Memory B cell (primary cell): ENCODE measurements at regions not wholly inside any gene's neighbourhood (a gene's known extent, or its start where the extent isn't known, plus 50 kb on each side); places are given as distances from the start of the nearest gene placed in this dataset.
"Not testable (repeated sequence)": the region's sequence is repeated elsewhere in the genome, so short reads cannot be mapped to it uniquely, and the experiment has no call there.

Source experiments
- ATAC-seq: fragments of 150-1000 bp; cut with Tn5 transposase; 2 replicates; pipeline ENCODE4 v1.10.0; 2021; ENCODE audit warnings: low read depth, mild to moderate bottlenecking, moderate library complexity
- DNase-seq, 2 donors: peaks; one replicate each; pipeline ENCODE4 v3.0.0; 2022; ENCODE audit warnings: low spot score in 2 of 2
- H3K27ac Mint-ChIP-seq: one replicate; pipeline ENCODE4 v1.8.0; 2022; ENCODE audit warnings: mild to moderate bottlenecking, moderate library complexity, mixed read lengths
- H3K27me3 Mint-ChIP-seq: one replicate; pipeline ENCODE4 v1.8.0; 2022; ENCODE audit warnings: mixed read lengths
- H3K36me3 Mint-ChIP-seq: one replicate; pipeline ENCODE4 v1.8.0; 2022; ENCODE audit warnings: mild to moderate bottlenecking, mixed read lengths
- H3K4me1 Mint-ChIP-seq: one replicate; pipeline ENCODE4 v1.8.0; 2022; ENCODE audit warnings: mixed read lengths
- H3K4me3 Mint-ChIP-seq: one replicate; pipeline ENCODE4 v1.8.0; 2022; ENCODE audit warnings: mild to moderate bottlenecking, moderate library complexity, mixed read lengths
- H3K9me3 Mint-ChIP-seq: one replicate; pipeline ENCODE4 v1.8.0; 2022; ENCODE audit warnings: mixed read lengths

GRCh38 chr7:65503434-65504152 lies 129.9 kb downstream of the ZNF92 start:
- DNase-seq = no peak
- Mint-ChIP-seq H3K9me3 (no peaks in the 10 kb centered on the region), H3K36me3 (no peaks in the 10 kb centered on the region), H3K27me3 (no peaks in the 10 kb centered on the region), H3K27ac (no peak overlapping the region), H3K4me3 (no peak overlapping the region), H3K4me1 (peaks cover 2% of the 10 kb centered on the region)
- no peak for ATAC-seq

GRCh38 chr7:65504504-65505319 lies 131.1 kb downstream of the ZNF92 start:
- H3K9me3 Mint-ChIP-seq, H3K27ac Mint-ChIP-seq: not testable (repeated sequence)

GRCh38 chr7:65505320-65505633 lies 131.6 kb downstream of the ZNF92 start:
- H3K4me3 Mint-ChIP-seq, H3K4me1 Mint-ChIP-seq, ATAC-seq, H3K36me3 Mint-ChIP-seq, H3K9me3 Mint-ChIP-seq, H3K27ac Mint-ChIP-seq, DNase-seq, H3K27me3 Mint-ChIP-seq: not testable (repeated sequence)

More at GRCh38 chr7:65504504-65505319, 131.1 kb downstream of the ZNF92 start:
- H3K4me1 Mint-ChIP-seq, DNase-seq, H3K27me3 Mint-ChIP-seq, H3K4me3 Mint-ChIP-seq, ATAC-seq, H3K36me3 Mint-ChIP-seq: not testable (repeated sequence)

DNA sequence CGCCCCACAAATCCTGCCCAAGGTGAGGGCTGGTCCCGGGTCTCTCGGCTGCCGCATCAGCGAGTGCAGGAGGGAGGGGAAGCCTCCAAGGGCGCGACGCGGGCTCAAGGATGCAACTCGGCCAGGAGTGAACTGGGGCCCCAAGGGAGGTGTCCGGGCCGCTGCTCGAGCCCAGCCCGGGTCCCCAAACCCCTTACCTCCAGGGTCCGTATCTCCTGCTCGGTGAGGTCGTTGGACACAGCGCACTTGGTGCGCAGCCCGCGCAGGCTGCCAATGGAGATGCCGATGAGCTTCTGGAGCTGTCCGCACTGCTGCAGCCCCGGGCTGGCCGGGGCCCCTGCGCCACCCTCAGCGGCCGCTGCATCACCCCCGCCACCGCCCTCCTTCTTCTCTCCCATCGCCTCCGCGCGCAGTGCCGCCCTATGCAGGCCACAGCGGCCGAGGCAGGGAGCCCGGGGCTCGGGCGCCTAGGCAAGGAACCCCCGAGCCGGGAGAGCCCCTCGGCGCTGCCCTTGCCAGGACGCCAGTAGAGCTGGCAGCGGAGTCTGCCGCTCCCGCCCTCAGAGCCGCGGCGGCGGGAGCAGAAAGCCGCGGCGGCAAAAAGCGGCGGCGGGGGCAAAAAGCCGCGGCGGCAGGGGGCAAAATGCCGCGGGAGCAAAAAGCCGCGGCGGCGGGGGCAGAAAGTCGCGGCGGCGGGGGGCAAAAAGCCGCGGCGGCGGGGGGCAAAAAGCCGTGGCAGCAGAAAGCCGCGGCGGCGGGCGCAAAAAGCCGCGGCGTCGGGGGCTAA lies 135.1 kb downstream of the ZNF92 start:
- H3K4me1 Mint-ChIP-seq, H3K27ac Mint-ChIP-seq, H3K36me3 Mint-ChIP-seq, H3K9me3 Mint-ChIP-seq, H3K27me3 Mint-ChIP-seq: not testable (repeated sequence)
- peak; percentile 46 for ATAC-seq
- peak overlapping the region; percentile 70 for H3K4me3 Mint-ChIP-seq
- peak; percentile 14 to 36 for DNase-seq

DNA sequence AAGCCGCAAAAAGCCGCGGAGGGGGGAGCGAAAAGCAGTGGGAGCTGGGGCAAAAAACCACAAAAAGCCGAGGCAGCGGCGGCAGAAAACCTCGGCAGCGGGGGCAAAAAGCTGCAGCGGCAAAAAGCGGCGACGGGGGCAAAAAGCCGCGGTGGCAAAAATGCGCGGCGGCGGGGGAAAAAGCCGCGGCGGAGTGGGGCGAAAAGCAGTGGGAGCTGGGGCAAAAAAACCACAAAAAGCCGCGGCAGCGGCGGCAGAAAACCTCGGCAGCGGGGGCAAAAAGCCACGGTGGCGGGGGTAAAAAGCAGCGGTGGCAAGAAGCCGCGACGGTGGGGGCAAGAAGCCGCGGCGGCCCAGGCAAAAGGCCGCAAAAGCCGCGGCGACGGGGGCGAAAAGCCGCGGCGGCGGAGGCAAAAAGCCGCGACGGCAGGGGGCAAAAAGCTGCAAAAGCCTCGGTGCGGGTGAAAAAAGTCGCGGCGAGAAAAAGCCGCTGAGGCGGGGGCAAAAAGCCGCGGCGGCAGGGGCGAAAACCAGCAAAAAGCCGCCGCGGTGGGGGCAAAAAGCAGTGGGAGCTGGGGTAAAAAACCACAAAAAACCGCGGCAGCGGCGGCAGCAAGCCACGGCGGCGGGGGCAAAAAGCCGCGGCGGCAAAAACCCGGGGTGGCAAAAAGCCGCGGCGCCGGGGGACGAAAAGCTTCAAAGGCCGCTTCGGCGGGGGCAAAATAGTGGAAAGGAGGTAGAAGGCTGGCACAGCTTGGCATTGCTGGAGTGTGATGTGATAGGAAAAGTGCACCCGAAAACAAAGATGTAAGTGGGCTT lies 135.9 kb downstream of the ZNF92 start:
- Mint-ChIP-seq H3K36me3 (no peaks in the 10 kb centered on the region), H3K4me3 (peak overlapping the region; percentile 70), H3K27me3 (peaks cover 11% of the 10 kb centered on the region), H3K4me1 (peaks cover 6% of the 10 kb centered on the region), H3K27ac (no peak overlapping the region), H3K9me3 (no peaks in the 10 kb centered on the region)
- peak; percentile 17 for ATAC-seq
- peak; percentile 11 to 28 for DNase-seq

- not testable (repeated sequence) for H3K27ac Mint-ChIP-seq, DNase-seq, H3K4me1 Mint-ChIP-seq, H3K36me3 Mint-ChIP-seq, H3K9me3 Mint-ChIP-seq, ATAC-seq
- H3K4me3 Mint-ChIP-seq = peak overlapping the region; percentile 70
- H3K27me3 Mint-ChIP-seq = peaks cover 13% of the 10 kb centered on the region
Observed at GRCh38 chr7:65510187-65510538, 136.5 kb downstream of the ZNF92 start.

DNA sequence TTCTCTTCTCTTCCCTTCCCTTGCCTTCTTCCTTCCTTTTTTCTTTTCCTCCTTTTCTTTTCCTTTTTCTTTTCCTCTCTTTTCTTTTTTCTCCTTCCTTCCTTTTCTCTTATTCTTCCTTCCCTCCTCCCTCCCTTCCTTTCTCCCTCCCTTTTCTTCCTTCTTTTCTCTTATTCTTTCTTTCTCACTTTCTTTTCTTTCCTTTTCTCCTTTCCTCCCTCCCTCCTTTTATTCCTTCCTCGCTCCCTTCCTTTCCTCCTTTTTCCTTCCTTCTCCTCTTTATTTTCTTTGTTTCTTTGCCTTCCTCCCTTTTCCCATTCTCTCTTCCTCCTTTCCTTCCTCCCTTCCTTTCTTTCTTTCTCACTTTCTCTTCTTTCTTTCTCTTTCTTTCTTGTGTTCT lies 146.1 kb downstream of the ZNF92 start:
- H3K9me3 Mint-ChIP-seq, H3K27ac Mint-ChIP-seq, H3K4me3 Mint-ChIP-seq, H3K27me3 Mint-ChIP-seq, DNase-seq, H3K4me1 Mint-ChIP-seq, H3K36me3 Mint-ChIP-seq, ATAC-seq: not testable (repeated sequence)

DNA sequence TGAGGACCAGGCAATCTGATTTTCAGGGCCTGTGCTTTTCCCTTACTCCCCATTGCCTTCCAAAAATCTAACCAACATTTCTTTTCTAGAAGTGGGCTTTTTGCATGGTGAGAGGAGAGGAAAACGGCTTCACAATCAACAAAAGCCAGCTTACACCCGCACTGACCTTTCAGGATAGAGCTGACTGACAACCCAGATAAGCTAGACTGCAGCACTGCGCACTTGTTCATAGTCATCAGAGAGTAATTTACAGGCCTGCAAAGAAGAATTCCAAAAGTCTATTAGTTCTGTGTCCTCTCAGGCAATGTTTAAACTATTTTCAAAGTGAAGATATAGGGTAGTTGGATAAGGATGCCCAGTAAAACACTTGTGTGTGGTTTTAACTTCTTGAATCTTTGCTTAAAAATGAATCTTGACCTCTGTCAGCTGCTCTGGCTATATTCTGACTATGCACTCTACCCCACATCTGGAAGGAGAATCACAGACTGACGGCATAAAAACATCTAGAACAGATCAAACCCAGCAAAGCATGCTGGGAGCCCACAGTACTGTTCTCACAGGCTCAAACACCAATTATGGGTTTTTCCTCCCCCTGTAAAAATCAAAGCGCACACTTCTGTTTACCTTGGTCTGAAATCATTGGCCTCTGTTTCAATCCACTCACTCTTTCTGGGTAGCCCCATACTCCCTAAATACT lies 172.0 kb downstream of the ZNF92 start:
- ATAC-seq, H3K27me3 Mint-ChIP-seq, H3K9me3 Mint-ChIP-seq, H3K4me1 Mint-ChIP-seq, H3K27ac Mint-ChIP-seq, H3K36me3 Mint-ChIP-seq, H3K4me3 Mint-ChIP-seq, DNase-seq: not testable (repeated sequence)

DNA sequence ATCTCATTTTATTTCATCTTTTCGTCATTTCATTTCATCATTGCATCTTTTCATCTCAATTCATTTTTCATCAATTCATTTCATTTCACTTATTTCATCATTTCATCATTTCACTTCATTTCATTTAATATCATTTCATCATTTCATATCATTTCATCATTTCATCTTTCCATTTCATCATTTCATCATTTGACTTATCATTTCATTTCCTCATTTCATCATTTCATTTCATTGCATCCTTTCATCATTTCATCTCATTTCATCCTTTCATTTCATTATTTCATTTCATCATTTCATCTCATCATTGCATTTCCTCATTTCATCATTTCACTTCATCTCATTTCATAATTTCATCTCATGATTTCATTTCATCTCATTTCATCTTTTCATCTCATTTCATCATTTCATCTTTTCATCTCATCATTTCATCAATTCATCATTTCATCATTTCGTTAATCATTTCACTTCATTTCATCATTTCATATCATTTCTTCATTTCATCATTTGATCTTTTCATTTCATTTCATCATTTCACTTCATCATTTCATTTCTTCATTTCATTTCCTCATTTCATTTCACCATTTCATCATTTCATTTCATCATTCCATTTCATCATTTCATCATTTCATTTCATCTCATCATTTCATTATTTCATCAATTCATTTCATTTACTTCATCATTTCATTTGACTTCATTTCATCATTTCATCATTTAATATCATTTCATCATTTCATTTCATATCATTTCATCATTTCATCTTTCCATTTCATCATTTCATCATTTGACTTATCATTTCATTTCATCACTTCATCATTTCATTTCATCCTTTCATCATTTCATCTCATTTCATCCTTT lies 176.2 kb downstream of the ZNF92 start:
- H3K9me3 Mint-ChIP-seq, H3K4me1 Mint-ChIP-seq, DNase-seq, ATAC-seq, H3K36me3 Mint-ChIP-seq, H3K4me3 Mint-ChIP-seq, H3K27me3 Mint-ChIP-seq: not testable (repeated sequence)
- H3K27ac Mint-ChIP-seq = peak overlapping the region; percentile 47

DNA sequence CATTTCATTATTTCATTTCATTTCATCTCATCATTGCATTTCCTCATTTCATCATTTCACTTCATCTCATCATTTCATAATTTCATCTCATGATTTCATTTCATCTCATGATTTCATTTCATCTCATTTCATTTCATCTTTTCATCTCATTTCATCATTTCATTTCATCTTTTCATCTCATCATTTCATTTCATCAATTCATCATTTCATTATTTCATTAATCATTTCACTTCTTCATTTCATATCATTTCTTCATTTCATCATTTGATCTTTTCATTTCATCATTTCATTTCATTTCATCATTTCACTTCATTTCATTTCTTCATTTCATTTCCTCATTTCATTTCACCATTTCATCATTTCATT lies 176.8 kb downstream of the ZNF92 start:
- H3K27me3 Mint-ChIP-seq, ATAC-seq, H3K9me3 Mint-ChIP-seq, H3K4me1 Mint-ChIP-seq, DNase-seq, H3K36me3 Mint-ChIP-seq, H3K4me3 Mint-ChIP-seq: not testable (repeated sequence)
- H3K27ac Mint-ChIP-seq = peak overlapping the region; percentile 47

GRCh38 chr7:65551042-65551441 lies 177.4 kb downstream of the ZNF92 start:
- peak overlapping the region; percentile 25 for H3K27ac Mint-ChIP-seq
- DNase-seq, H3K9me3 Mint-ChIP-seq, H3K27me3 Mint-ChIP-seq, H3K4me3 Mint-ChIP-seq, H3K4me1 Mint-ChIP-seq, H3K36me3 Mint-ChIP-seq, ATAC-seq: not testable (repeated sequence)

DNA sequence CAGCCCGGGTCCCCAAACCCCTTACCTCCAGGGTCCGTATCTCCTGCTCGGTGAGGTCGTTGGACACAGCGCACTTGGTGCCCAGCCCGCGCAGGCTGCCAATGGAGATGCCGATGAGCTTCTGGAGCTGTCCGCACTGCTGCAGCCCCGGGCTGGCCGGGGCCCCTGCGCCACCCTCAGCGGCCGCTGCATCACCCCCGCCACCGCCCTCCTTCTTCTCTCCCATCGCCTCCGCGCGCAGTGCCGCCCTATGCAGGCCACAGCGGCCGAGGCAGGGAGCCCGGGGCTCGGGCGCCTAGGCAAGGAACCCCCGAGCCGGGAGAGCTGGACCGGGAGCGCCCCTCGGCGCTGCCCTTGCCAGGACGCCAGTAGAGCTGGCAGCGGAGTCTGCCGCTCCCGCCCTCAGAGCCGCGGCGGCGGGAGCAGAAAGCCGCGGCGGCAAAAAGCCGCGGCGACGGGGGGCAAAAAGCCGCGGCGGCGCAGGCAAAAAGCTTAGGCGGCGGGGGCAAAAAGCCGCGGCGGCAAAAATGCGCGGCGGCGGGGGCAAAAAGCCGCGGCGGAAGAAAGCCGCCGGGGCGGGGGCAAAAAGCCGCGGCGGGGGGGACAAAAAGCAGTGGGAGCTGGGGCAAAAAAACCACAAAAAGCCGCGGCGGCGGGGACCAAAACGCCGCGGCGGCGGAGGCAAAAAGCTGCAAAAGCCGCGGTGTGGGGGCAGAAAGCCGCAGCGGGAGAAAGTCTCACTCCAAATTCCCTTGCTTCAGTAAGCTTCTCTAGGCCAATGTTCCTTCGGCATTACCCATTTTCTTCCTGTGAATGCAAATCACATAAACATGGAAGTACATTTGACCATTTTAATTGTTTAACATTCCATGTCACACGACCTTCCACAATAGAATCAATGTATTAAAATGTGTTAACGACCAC lies 181.2 kb downstream of the ZNF92 start:
- not testable (repeated sequence) for H3K27ac Mint-ChIP-seq, ATAC-seq, H3K36me3 Mint-ChIP-seq, H3K4me3 Mint-ChIP-seq, H3K4me1 Mint-ChIP-seq, H3K27me3 Mint-ChIP-seq, H3K9me3 Mint-ChIP-seq, DNase-seq
